ENCODE measurements at regions not wholly inside any gene's neighbourhood (a gene's known extent, or its start where the extent isn't known, plus 50 kb on each side); places are given as distances from the start of the nearest gene placed in this dataset.
A peak's percentile ranks its signal among the peaks of the same experiment; 100 is the strongest.

DNA sequence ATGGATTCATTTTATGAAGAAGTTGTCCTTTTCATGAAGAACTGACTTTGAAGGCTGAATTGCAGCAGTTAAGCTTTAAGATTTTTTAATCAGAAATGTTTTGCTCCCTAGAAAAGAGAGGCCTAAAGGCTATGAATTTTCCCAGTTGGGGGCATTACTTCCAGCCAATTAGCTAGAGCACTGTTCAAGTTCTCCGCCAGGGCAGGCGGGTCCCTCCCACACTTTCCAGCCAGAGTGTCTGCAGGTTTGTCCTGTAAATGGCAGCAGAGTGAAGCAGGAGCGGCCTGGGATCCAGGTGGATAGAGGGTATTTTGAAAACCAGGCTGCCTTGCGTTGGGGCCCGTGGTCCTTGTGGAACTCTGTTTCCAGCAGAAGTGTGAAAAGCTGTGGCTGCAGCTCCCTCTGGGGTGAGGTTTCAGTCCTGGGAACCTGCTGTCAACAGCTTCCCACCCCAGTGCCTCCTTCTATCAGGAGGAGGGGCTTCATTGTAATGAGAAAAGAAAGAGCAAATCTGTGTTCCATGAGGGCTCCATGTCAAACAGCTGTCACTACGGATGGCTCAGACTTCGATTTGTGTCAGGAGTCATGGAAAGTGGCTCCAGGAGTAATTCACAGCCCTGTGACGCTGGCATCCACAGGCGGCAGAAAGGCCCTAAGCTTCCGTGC is 210.7 kb upstream of the TMEM132C start:
- DNase-seq (ENCODE audit: low read depth in 1 of 2, low spot score in 2 of 2) = no peak
- Histone ChIP-seq H3K9me3 (replicated peaks) (no peaks in the 10 kb centered on the region), H3K36me3 (no peaks in the 10 kb centered on the region), H3K27me3 (replicated peaks) (no peaks in the 10 kb centered on the region), H3K27ac (no peak overlapping the region), H3K4me3 (no peak overlapping the region), H3K4me1 (replicated peaks) (peaks cover 22% of the 10 kb centered on the region)

DNA sequence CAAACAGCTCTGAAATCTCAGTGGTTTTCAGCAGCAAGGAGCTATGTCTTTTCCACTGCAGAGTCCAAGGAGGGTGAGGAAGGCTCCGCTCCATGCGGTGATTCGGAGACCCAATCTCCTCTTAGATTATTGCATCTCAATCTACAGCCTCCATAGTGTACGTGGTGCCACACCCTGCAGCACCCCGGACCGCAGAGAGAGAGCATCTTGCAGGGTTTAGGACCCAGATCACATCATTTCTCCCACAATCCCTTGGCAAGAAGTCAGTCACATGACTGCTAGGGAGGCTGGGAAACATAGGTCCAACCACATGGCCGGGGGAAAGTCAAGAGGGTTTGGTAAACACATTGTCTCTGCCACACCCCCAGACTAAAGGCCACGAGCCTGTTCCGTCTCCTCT is 209.4 kb upstream of the TMEM132C start:
- Histone ChIP-seq H3K4me3 (no peak overlapping the region), H3K27me3 (replicated peaks) (no peaks in the 10 kb centered on the region), H3K9me3 (replicated peaks) (no peaks in the 10 kb centered on the region), H3K36me3 (no peaks in the 10 kb centered on the region), H3K4me1 (replicated peaks) (peaks cover 22% of the 10 kb centered on the region), H3K27ac (no peak overlapping the region)
- DNase-seq (ENCODE audit: low read depth in 1 of 2, low spot score in 2 of 2) = no peak

DNA sequence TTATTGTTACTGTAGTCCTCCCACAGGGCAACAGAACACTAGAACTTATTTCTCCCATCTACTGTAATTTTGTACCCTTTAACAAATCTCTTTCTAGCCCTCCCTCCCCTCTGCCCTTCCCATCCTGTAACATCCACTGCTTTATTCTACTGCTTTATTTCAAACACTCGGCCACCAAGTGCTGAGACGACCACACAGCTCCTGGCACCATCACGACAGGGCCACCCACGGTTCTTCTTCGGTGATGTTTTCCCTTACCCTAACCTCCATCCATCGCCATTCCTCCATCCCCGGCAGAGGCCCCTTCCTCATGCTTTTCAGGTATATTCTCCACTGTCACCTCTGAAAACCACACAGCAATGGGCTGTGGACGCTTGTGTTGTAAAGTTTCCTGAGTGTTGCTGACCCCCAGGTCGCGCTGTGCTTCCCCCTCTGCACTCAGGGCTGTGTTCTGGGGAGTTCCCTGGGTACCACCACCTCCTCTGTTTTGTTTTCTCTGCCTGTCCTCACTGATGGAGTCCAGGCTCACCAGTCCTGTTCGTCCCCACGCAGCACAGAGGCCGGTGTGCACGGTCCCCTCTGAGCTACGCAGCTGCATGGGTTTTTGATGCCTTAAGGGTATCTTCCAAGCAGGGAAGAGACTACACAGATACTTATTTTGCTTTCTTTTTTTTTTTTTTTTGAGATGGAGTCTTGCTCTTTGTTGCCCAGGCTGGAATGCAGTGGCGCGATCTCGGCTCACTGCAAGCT is 207.2 kb upstream of the TMEM132C start:
- H3K9me3 ChIP-seq (replicated peaks) = no peaks in the 10 kb centered on the region
- DNase-seq (ENCODE audit: low read depth in 1 of 2, low spot score in 2 of 2) = peak; percentile 51 to 62
- peaks cover 22% of the 10 kb centered on the region for H3K4me1 ChIP-seq (replicated peaks)
- no peaks in the 10 kb centered on the region for H3K27me3 ChIP-seq (replicated peaks)
- H3K36me3 ChIP-seq = no peaks in the 10 kb centered on the region
- no peak overlapping the region for H3K4me3 ChIP-seq
- 0 out of 2 replicates have a peak overlapping the region, but pooled peaks have one; percentile 28 for H3K27ac ChIP-seq

DNA sequence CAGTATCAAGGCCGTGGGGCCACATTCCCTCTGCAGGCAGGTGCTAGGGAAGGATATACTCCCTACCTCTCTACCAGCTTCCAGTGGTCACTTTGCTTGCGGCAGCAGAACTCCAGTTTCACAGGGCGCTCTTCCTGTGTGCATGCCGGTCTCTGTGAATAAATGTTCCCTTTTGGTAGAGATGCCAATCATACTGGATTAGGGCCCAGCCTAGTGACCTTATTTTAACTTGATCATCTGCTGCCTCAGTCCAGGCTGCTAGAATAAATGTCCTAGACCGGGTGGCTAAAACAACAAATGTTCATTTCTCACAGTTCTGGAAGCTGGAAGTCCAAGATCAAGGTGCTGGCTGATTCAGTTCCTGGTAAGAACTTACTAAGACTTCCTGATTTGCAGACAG is 198.8 kb upstream of the TMEM132C start:
- H3K36me3 ChIP-seq = no peaks in the 10 kb centered on the region
- no peak for DNase-seq (ENCODE audit: low read depth in 1 of 2, low spot score in 2 of 2)
- H3K27me3 ChIP-seq (replicated peaks) = no peaks in the 10 kb centered on the region
- H3K4me1 ChIP-seq (replicated peaks) = peaks cover 3% of the 10 kb centered on the region; the same call in 1 of the 2 replicates
- H3K27ac ChIP-seq = no peak overlapping the region
- no peak overlapping the region for H3K4me3 ChIP-seq
- H3K9me3 ChIP-seq (replicated peaks) = no peaks in the 10 kb centered on the region

DNA sequence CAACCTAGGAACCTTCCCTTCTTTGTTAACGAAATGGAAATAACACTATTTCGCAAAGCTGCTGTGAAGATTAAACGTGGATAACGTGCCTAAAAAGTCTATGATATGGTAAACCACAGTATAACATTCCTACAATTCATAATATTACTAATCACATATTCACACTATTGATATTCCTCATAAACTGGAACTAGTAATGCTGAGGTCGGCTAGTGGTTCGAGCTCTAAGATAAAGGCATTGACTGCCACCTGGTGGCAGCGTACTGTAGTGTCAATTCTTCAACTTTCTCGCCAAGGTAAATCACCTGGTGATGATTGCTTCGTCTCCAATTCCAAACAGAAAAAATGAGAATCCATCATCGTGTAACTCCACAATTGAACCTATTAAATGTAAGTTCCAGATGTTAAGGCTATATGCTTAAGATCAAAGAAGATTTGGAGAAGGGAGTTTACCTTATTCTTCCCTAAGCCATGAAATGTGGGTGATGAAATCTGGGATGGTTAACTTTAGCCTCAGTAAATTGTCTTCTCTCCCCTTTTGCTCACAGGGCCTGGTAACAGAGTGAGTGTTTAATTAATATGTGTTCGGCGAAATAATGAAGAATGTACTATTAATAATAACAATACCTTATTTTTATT is 197.5 kb upstream of the TMEM132C start:
- peaks cover 3% of the 10 kb centered on the region; the same call in 1 of the 2 replicates for H3K4me1 ChIP-seq (replicated peaks)
- no peak overlapping the region for H3K27ac ChIP-seq
- peak in 1 of 2 experiments; percentile 61 for DNase-seq (ENCODE audit: low read depth in 1 of 2, low spot score in 2 of 2)
- no peak overlapping the region for H3K4me3 ChIP-seq
- H3K27me3 ChIP-seq (replicated peaks) = no peaks in the 10 kb centered on the region
- no peaks in the 10 kb centered on the region for H3K36me3 ChIP-seq
- H3K9me3 ChIP-seq (replicated peaks) = no peaks in the 10 kb centered on the region

DNA sequence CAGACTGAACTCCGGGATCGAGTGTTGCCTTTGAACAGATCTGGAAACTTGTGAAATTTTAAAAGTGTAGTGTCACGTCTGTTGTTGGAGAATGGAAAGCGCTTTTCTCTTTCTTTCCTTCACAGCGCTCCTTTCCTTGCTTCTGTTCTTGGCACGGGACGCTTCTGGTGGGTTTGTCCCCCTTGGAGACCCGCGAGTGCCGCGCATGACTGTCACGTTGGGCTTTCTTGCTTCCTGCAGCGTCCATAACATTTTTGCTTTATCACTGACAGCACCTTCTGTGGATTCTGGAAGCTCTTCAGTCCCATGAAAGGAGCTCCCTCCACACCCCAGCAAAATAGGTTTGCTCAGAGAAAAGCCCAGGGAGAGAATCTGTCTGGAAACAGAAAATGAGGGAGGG is 193.0 kb upstream of the TMEM132C start:
- no peak overlapping the region for H3K4me3 ChIP-seq
- H3K27ac ChIP-seq = no peak overlapping the region
- H3K27me3 ChIP-seq (replicated peaks) = no peaks in the 10 kb centered on the region
- no peaks in the 10 kb centered on the region for H3K36me3 ChIP-seq
- DNase-seq (ENCODE audit: low read depth in 1 of 2, low spot score in 2 of 2) = peak in 1 of 2 experiments; percentile 25
- H3K9me3 ChIP-seq (replicated peaks) = no peaks in the 10 kb centered on the region
- H3K4me1 ChIP-seq (replicated peaks) = peaks cover 25% of the 10 kb centered on the region

DNA sequence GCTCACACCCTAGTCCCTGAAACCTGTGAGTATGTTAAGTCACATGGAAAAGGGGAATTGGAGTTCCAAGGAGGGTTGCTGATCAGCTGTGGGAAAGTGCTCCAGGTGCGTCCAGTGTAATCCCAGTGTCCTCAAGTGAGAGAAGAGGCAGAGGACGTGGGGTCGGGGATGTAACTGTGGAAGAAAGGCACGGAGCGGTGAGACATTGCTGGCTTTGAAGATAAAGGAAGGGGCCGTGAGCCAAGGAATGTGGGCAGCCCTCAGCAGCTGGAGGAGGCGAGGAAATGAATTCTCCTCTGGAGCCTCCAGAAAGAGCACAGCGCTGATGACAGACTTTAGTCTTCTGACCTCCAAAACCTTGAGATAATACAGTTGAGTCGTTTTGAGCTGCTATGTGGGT is 191.6 kb upstream of the TMEM132C start:
- Histone ChIP-seq H3K4me1 (replicated peaks) (peaks cover 22% of the 10 kb centered on the region), H3K9me3 (replicated peaks) (no peaks in the 10 kb centered on the region), H3K36me3 (no peaks in the 10 kb centered on the region), H3K4me3 (no peak overlapping the region), H3K27me3 (replicated peaks) (no peaks in the 10 kb centered on the region), H3K27ac (no peak overlapping the region)
- no peak for DNase-seq (ENCODE audit: low read depth in 1 of 2, low spot score in 2 of 2)

DNA sequence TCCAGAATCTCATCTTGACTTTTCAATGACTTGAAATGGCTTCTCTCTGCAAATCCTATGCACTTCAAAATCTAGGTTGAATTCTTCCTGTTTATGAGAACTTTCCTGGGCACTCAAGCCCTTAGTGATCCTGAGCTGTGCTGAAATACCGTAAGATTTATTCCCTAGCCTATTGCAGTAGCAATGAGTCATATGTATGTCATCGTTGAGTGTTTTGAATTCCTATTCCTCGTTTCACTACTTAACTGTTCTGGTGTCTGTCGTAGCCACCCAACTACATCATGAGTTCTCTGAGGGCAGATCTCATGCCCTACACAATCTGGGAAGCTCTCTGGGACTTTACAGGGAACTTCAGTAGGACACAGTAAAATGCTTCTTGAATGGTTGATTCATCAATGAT is 190.8 kb upstream of the TMEM132C start:
- no peaks in the 10 kb centered on the region for H3K36me3 ChIP-seq
- peak; percentile 46 to 74 for DNase-seq (ENCODE audit: low read depth in 1 of 2, low spot score in 2 of 2)
- no peak overlapping the region for H3K4me3 ChIP-seq
- H3K4me1 ChIP-seq (replicated peaks) = peaks cover 22% of the 10 kb centered on the region
- peak overlapping the region; percentile 74 for H3K27ac ChIP-seq
- no peaks in the 10 kb centered on the region for H3K27me3 ChIP-seq (replicated peaks)
- H3K9me3 ChIP-seq (replicated peaks) = no peaks in the 10 kb centered on the region

DNA sequence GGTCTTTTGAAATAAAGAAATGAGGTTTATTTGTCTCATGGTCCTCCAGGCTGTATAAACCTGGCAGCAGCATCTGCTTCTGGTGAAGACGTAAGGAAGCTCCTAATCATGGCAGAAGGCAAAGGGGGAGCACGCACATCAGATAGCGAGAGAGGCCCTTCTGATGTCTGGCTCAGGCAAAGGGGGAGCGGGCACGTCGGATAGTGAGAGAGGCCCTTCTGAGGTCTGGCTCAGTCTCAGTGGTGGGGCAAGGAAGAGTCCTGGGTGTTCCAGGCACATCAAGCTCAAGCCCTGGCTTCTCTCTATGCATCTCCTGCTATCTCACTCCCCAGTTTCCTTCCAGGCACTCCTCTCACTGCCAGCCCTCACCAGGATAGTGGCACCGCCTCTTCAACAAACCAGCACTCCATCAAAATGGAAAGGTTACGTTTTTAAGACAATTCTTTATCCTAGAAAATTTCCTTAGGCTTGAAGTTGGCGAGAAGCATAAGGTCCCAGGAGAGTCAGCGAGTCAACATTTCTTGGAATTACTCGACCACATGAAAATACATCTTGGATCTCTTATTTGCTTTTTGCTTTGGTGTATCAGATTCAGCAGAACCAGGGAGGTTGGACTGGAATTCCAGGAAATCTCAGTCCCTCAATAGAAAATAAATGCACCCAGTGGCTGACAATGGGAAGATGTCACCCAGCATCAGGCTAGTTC is 189.6 kb upstream of the TMEM132C start:
- DNase-seq (ENCODE audit: low read depth in 1 of 2, low spot score in 2 of 2) = peak in 1 of 2 experiments; percentile 23
- Histone ChIP-seq H3K9me3 (replicated peaks) (no peaks in the 10 kb centered on the region), H3K27ac (no peak overlapping the region), H3K27me3 (replicated peaks) (no peaks in the 10 kb centered on the region), H3K4me3 (no peak overlapping the region), H3K36me3 (no peaks in the 10 kb centered on the region), H3K4me1 (replicated peaks) (peaks cover 22% of the 10 kb centered on the region)

DNA sequence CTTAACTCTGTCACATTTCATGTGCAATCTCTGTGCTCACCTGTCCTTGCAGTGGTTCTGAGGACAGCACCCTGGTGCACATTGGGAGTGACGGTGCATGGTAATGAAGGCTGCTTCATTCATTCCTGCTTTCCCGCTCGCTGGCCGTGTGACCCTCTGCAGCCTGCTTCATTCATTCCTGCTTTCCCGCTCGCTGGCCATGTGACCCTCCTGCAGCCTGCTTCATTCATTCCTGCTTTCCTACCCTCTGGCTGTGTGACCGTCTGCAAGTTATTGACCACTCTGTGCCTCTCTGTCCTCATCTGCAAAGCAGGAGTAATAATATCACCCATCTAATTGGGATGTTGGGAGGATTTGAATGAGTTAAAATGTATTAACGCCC is 189.1 kb upstream of the TMEM132C start:
- Histone ChIP-seq H3K9me3 (replicated peaks) (no peaks in the 10 kb centered on the region), H3K4me3 (no peak overlapping the region), H3K4me1 (replicated peaks) (peaks cover 22% of the 10 kb centered on the region), H3K36me3 (no peaks in the 10 kb centered on the region), H3K27ac (no peak overlapping the region), H3K27me3 (replicated peaks) (no peaks in the 10 kb centered on the region)
- DNase-seq (ENCODE audit: low read depth in 1 of 2, low spot score in 2 of 2) = peak in 1 of 2 experiments; percentile 17

DNA sequence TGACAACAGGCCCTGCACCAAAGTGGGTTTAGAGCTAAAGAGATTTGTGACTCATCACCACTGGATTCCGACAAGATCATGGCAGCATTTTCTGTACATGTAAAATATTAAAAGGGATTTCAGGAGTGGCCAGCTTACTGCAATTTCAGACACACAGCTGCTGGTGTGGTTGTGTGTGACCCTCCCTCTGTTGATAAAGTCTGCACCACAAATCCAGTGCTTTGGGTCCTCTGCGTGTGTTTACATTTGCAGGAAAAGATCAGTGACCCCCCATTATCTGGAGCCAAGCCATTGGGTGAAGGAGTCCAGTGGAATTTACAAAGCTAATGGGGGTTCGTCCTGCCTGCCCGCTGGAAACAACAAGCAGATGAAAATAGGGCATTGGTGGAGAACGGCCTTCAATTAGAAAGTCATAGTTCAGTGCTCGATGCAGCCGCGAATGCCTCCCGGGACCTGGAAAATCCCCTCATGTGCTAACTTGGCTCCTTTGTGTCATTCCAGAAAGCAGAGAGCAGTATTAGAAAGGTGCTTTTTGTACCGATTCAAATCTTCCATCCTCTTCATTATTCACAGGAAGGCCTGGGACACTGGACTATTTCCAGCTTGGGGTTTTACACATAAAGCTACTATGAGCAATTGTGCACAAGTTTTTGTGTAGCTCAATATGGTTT is 188.5 kb upstream of the TMEM132C start:
- no peak overlapping the region for H3K27ac ChIP-seq
- H3K36me3 ChIP-seq = no peaks in the 10 kb centered on the region
- peak in 1 of 2 experiments; percentile 8 for DNase-seq (ENCODE audit: low read depth in 1 of 2, low spot score in 2 of 2)
- no peaks in the 10 kb centered on the region for H3K27me3 ChIP-seq (replicated peaks)
- H3K4me1 ChIP-seq (replicated peaks) = peaks cover 22% of the 10 kb centered on the region
- H3K4me3 ChIP-seq = no peak overlapping the region
- H3K9me3 ChIP-seq (replicated peaks) = no peaks in the 10 kb centered on the region

DNA sequence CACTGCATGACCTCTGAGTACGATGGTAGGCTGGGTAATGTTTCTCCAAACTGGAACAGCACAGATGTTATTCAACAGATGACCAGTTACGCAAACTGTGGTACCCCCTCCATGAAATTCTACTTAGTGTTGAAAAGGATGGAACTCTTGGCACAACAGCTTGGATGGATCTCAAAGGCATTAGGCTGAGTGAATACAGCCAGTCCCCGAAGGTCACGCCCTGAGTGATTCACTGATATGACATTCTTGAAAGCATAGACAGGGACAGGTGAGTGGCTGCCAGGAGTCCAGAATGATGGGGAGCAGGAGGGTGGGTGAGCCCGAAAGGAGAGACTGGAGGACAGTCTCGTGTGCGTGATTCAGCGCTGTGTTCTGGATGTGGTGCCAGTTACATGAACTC is 187.5 kb upstream of the TMEM132C start:
- H3K27ac ChIP-seq = no peak overlapping the region
- peaks cover 22% of the 10 kb centered on the region for H3K4me1 ChIP-seq (replicated peaks)
- H3K4me3 ChIP-seq = no peak overlapping the region
- no peaks in the 10 kb centered on the region for H3K36me3 ChIP-seq
- DNase-seq (ENCODE audit: low read depth in 1 of 2, low spot score in 2 of 2) = peak in 1 of 2 experiments; percentile 12
- H3K9me3 ChIP-seq (replicated peaks) = no peaks in the 10 kb centered on the region
- H3K27me3 ChIP-seq (replicated peaks) = no peaks in the 10 kb centered on the region

DNA sequence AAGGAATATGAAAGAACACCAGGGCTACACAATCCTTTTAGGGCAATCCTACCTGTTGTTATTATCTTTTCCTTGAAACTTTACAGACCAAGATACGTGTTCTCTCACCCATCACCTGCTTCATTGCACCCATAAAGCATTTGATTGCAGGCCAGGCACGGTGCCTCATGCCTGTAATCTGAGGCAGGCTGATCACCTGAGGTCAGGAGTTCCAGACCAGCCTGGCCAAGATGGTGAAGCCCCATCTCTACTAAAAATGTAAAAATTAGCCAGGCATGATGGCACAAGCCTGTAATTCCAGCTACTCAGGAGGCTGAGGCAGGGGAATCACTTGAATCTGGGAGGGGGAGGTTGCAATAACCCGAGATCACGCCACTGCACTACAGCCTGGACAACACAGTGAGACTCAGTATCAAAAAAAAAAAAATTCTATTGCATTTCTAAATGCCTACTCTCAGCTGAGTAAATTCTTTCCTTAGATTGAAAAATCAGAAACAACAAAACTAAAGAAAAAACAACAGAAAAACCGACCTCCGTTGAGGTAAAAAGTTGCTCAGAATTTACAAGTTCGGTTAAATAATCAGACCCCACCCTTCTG is 183.7 kb upstream of the TMEM132C start:
- H3K4me1 ChIP-seq (replicated peaks) = 0 out of 2 replicates have a peak, but pooled peaks cover 4% of the 10 kb centered on the region

More for the DNA sequence above, 183.7 kb upstream of the TMEM132C start:
- DNase-seq (ENCODE audit: low read depth in 1 of 2, low spot score in 2 of 2) = peak in 1 of 2 experiments; percentile 2
- Histone ChIP-seq H3K4me3 (no peak overlapping the region), H3K9me3 (replicated peaks) (no peaks in the 10 kb centered on the region), H3K27ac (no peak overlapping the region), H3K27me3 (replicated peaks) (no peaks in the 10 kb centered on the region), H3K36me3 (no peaks in the 10 kb centered on the region)
